ENCODE measurements at regions not wholly inside any gene's neighbourhood (a gene's known extent, or its start where the extent isn't known, plus 50 kb on each side); places are given as distances from the start of the nearest gene placed in this dataset.

GRCh38 chr22:48256776-48257684 is 1494.6 kb downstream of the TBC1D22A start:
- no peak overlapping the region for H3K4me3 ChIP-seq (ENCODE audit: low read length)
- H3K9me3 ChIP-seq (ENCODE audit: control insufficient read depth, insufficient read depth, low read length): no peaks in the 10 kb centered on the region
- H3K4me2 ChIP-seq (ENCODE audit: low read length): no peak overlapping the region
- no peaks in the 10 kb centered on the region for H3K36me3 ChIP-seq (ENCODE audit: control insufficient read depth, low read length)
- no peaks in the 10 kb centered on the region; the same call in 1 of the 2 replicates for H3K27me3 ChIP-seq (ENCODE audit: control insufficient read depth, low read length)
- H3K27ac ChIP-seq (ENCODE audit: low read depth, low read length): no peak overlapping the region
- H3K4me1 ChIP-seq (ENCODE audit: control insufficient read depth, low read length): no peaks in the 10 kb centered on the region
- no peaks in the 10 kb centered on the region for H3K79me2 ChIP-seq (ENCODE audit: control insufficient read depth, low read length)
- no peaks in the 10 kb centered on the region for H4K20me1 ChIP-seq (ENCODE audit: control insufficient read depth, insufficient read depth, low read depth, low read length)
- no peaks in the 10 kb centered on the region for H3F3A ChIP-seq (ENCODE audit: control insufficient read depth, insufficient read depth)
- no peaks in the 10 kb centered on the region for H3K9me2 ChIP-seq (replicated peaks; ENCODE audit: control insufficient read depth, low read length)
- TF ChIP-seq EZH2phosphoT487 (IDR thresholded peaks at IDR 0.05; ENCODE audit: borderline replicate concordance, low read length): no peak
- TF ChIP-seq, protein P1, sequence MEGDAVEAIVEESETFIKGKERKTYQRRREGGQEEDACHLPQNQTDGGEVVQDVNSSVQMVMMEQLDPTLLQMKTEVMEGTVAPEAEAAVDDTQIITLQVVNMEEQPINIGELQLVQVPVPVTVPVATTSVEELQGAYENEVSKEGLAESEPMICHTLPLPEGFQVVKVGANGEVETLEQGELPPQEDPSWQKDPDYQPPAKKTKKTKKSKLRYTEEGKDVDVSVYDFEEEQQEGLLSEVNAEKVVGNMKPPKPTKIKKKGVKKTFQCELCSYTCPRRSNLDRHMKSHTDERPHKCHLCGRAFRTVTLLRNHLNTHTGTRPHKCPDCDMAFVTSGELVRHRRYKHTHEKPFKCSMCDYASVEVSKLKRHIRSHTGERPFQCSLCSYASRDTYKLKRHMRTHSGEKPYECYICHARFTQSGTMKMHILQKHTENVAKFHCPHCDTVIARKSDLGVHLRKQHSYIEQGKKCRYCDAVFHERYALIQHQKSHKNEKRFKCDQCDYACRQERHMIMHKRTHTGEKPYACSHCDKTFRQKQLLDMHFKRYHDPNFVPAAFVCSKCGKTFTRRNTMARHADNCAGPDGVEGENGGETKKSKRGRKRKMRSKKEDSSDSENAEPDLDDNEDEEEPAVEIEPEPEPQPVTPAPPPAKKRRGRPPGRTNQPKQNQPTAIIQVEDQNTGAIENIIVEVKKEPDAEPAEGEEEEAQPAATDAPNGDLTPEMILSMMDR (IDR thresholded peaks at IDR 0.05; ENCODE audit: low read depth, low read length, poor library complexity, severe bottlenecking): no peak

- no peak for TF ChIP-seq EZH2phosphoT487 (IDR thresholded peaks at IDR 0.05; ENCODE audit: borderline replicate concordance, low read length)
- Histone ChIP-seq H3K9me2 (replicated peaks; ENCODE audit: control insufficient read depth, low read length) (no peaks in the 10 kb centered on the region), H3K36me3 (ENCODE audit: control insufficient read depth, low read length) (no peaks in the 10 kb centered on the region), H3K27ac (ENCODE audit: low read depth, low read length) (no peak overlapping the region), H3K4me3 (ENCODE audit: low read length) (no peak overlapping the region), H3K9me3 (ENCODE audit: control insufficient read depth, insufficient read depth, low read length) (no peaks in the 10 kb centered on the region), H3K79me2 (ENCODE audit: control insufficient read depth, low read length) (no peaks in the 10 kb centered on the region), H3F3A (ENCODE audit: control insufficient read depth, insufficient read depth) (no peaks in the 10 kb centered on the region), H3K4me1 (ENCODE audit: control insufficient read depth, low read length) (no peaks in the 10 kb centered on the region), H3K4me2 (ENCODE audit: low read length) (no peak overlapping the region), H3K27me3 (ENCODE audit: control insufficient read depth, low read length) (no peaks in the 10 kb centered on the region; the same call in 1 of the 2 replicates), H4K20me1 (ENCODE audit: control insufficient read depth, insufficient read depth, low read depth, low read length) (no peaks in the 10 kb centered on the region)
Observed at GRCh38 chr22:48256041-48256739, 1493.7 kb downstream of the TBC1D22A start.

DNA sequence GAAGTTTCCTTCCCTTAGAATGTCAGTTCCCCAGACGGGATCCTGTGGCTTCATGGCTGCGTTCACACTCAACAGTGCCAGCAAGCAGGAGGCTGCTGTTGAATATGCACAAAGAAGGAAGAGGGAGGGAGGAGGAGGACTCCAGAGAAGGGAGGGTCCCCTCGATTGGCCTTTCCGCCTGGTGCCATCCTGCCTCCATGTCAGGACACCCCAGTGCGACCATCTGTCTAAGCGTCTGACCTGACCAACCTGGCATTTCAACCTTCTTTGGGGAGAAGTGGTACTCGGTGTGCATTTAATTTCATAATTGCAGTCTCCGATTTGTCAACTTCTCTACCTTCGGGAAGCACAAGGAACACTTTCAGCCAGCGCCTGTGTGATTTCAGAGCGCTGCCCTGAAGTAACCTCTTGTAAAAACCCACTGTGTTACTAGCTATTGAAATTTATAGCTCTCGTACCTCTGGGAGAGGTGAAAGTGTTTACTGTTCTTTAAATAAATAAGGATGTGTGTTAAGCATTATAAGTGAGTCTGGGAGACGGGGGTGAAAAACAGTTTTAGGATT is 1491.9 kb downstream of the TBC1D22A start:
- H3K79me2 ChIP-seq (ENCODE audit: control insufficient read depth, low read length): no peaks in the 10 kb centered on the region
- no peaks in the 10 kb centered on the region for H3K9me3 ChIP-seq (ENCODE audit: control insufficient read depth, insufficient read depth, low read length)
- H3K27me3 ChIP-seq (ENCODE audit: control insufficient read depth, low read length): no peaks in the 10 kb centered on the region; the same call in 1 of the 2 replicates
- H3K4me2 ChIP-seq (ENCODE audit: low read length): no peak overlapping the region
- no peak overlapping the region for H3K4me3 ChIP-seq (ENCODE audit: low read length)
- H3K9me2 ChIP-seq (replicated peaks; ENCODE audit: control insufficient read depth, low read length): no peaks in the 10 kb centered on the region
- H4K20me1 ChIP-seq (ENCODE audit: control insufficient read depth, insufficient read depth, low read depth, low read length): no peaks in the 10 kb centered on the region
- no peak overlapping the region for H3K27ac ChIP-seq (ENCODE audit: low read depth, low read length)
- TF ChIP-seq, protein P1 (IDR thresholded peaks at IDR 0.05; ENCODE audit: low read depth, low read length, poor library complexity, severe bottlenecking): no peak
- TF ChIP-seq EZH2phosphoT487 (IDR thresholded peaks at IDR 0.05; ENCODE audit: borderline replicate concordance, low read length): no peak
- no peaks in the 10 kb centered on the region for H3K36me3 ChIP-seq (ENCODE audit: control insufficient read depth, low read length)
- no peaks in the 10 kb centered on the region for H3F3A ChIP-seq (ENCODE audit: control insufficient read depth, insufficient read depth)
- H3K4me1 ChIP-seq (ENCODE audit: control insufficient read depth, low read length): no peaks in the 10 kb centered on the region
